H1 (cell line): ENCODE measurements at regions not wholly inside any gene's neighbourhood (a gene's known extent, or its start where the extent isn't known, plus 50 kb on each side); places are given as distances from the start of the nearest gene placed in this dataset.

ENCODE experiments used
- CTCF ChIA-PET: fragments of 300-600 bp; sonication (Branson Sonifier 250); formaldehyde crosslinking; loops from one replicate; lab custom pipeline; 2021; ENCODE audit not compliant: partially characterized antibody; lab: Charles Lee
- POLR2A ChIA-PET: fragments of 300-600 bp; sonication (Branson Sonifier 250); formaldehyde crosslinking; loops from one replicate; lab custom pipeline; 2021; ENCODE audit warnings: inconsistent platforms; ENCODE audit not compliant: partially characterized antibody; lab: Charles Lee
- DNase-seq, 2 experiments: peaks; one replicate each; pipeline versions ENCODE4 v3.0.0 to v3.0.0-alpha.2; 2010 to 2022; ENCODE audit warnings: low spot score in 2 of 2, low read depth in 1 of 2, mixed read lengths in 1 of 2
- FAIRE-seq: peaks from 2 replicates; lab custom pipeline; 2011; peaks lifted over from hg19 to GRCh38; lab: Jason Lieb, UNC
- H2AFZ ChIP-seq: 2 replicates; pipeline ENCODE4 v1.8.1; 2012; ENCODE audit warnings: low read length, inconsistent platforms
- H2AK5ac ChIP-seq: 2 replicates; pipeline ENCODE4 v1.6.1; 2013; ENCODE audit warnings: low read depth, low read length
- H2BK120ac ChIP-seq: replicated peaks from 2 replicates; pipeline ENCODE3; 2013; ENCODE audit warnings: low read depth, low read length, inconsistent platforms
- H2BK12ac ChIP-seq: 2 replicates; pipeline ENCODE4 v1.6.1; 2013; ENCODE audit warnings: low read depth, low read length
- H2BK15ac ChIP-seq: 2 replicates; pipeline ENCODE4 v1.6.1; 2013; ENCODE audit warnings: low read length
- H2BK20ac ChIP-seq: 2 replicates; pipeline ENCODE4 v1.6.1; 2013; ENCODE audit warnings: low read length
- H2BK5ac ChIP-seq: 2 replicates; pipeline ENCODE4 v1.6.1; 2013; ENCODE audit warnings: low read depth, low read length
- H3K14ac ChIP-seq: 2 replicates; pipeline ENCODE4 v1.6.1; 2013; ENCODE audit warnings: inconsistent platforms; ENCODE audit not compliant: insufficient read length
- H3K18ac ChIP-seq: 2 replicates; pipeline ENCODE4 v1.6.1; 2013; ENCODE audit warnings: low read length; ENCODE audit errors: extremely low read depth
- H3K23ac ChIP-seq: 2 replicates; pipeline ENCODE4 v1.6.1; 2013; ENCODE audit warnings: inconsistent platforms; ENCODE audit not compliant: insufficient read length
- H3K23me2 ChIP-seq: 2 replicates; pipeline ENCODE4 v1.6.1; 2013; ENCODE audit warnings: low read depth, low read length
- H3K27ac ChIP-seq: 2 replicates; pipeline ENCODE4 v1.6.1; 2011; ENCODE audit warnings: low read depth, low read length, inconsistent platforms
- H3K27me3 ChIP-seq, 4 experiments: replicated peaks in 1 of 4; 1 replicate in 1 of 4; 2 replicates in 3 of 4; pipeline versions ENCODE4 v1.6.1 to v1.8.1; 2011 to 2013; ENCODE audit warnings: low read length in 3 of 4, mild to moderate bottlenecking in 3 of 4, inconsistent platforms in 2 of 4, mixed read lengths in 2 of 4, moderate library complexity in 1 of 4; ENCODE audit not compliant: control insufficient read depth in 3 of 4, insufficient read depth in 3 of 4; ENCODE audit errors: extremely low read depth in 1 of 4
- H3K36me3 ChIP-seq, 4 experiments: 2 replicates each; pipeline versions ENCODE4 v1.6.1 to v1.8.1; 2011 to 2013; ENCODE audit warnings: mild to moderate bottlenecking in 4 of 4, low read length in 3 of 4, moderate library complexity in 2 of 4, control low read depth in 1 of 4, inconsistent platforms in 1 of 4; ENCODE audit not compliant: insufficient read depth in 4 of 4, control insufficient read depth in 2 of 4
- H3K4ac ChIP-seq: replicated peaks from 2 replicates; pipeline ENCODE3; 2013; ENCODE audit warnings: low read length, low read depth, mixed read lengths, inconsistent platforms; ENCODE audit not compliant: insufficient read length
- H3K4me1 ChIP-seq, 4 experiments: replicated peaks in 1 of 4; 1 replicate in 1 of 4; 2 replicates in 3 of 4; pipeline versions ENCODE4 v1.6.1 to v1.8.1; 2011 to 2013; ENCODE audit warnings: low read length in 3 of 4, inconsistent platforms in 2 of 4, mixed read lengths in 1 of 4; ENCODE audit not compliant: insufficient read depth in 4 of 4, control insufficient read depth in 3 of 4
- H3K4me2 ChIP-seq, 2 experiments: 2 replicates each; pipeline versions ENCODE4 v1.6.1 to v1.8.1; 2011 to 2013; ENCODE audit warnings: low read depth in 2 of 2, low read length in 2 of 2, control low read depth in 1 of 2, inconsistent platforms in 1 of 2, mild to moderate bottlenecking in 1 of 2; ENCODE audit not compliant: insufficient read depth in 1 of 2
- H3K4me3 ChIP-seq, 4 experiments: fragments of 200-600, 300-600 bp in 1 of 4; sonication (generic), shearing (Covaris generic), sonication (Bioruptor Twin) in 1 of 4; 2 replicates each; pipeline versions ENCODE4 v1.5.1 to v1.8.1; 2011 to 2016; ENCODE audit warnings: low read length in 4 of 4, low read depth in 3 of 4, control low read depth in 2 of 4, inconsistent platforms in 2 of 4, mild to moderate bottlenecking in 2 of 4, mixed read lengths in 1 of 4, moderate library complexity in 1 of 4; ENCODE audit not compliant: insufficient read depth in 2 of 4; ENCODE audit errors: extremely low read depth in 1 of 4
- H3K56ac ChIP-seq: replicated peaks from 2 replicates; pipeline ENCODE3; 2013; ENCODE audit warnings: low read depth, mild to moderate bottlenecking, mixed read lengths, low read length, inconsistent platforms; ENCODE audit not compliant: insufficient read length
- H3K79me1 ChIP-seq: 2 replicates; pipeline ENCODE4 v1.6.1; 2013; ENCODE audit warnings: low read depth, low read length, control low read depth
- H3K79me2 ChIP-seq, 2 experiments: 2 replicates each; pipeline versions ENCODE4 v1.6.1 to v1.8.1; 2012 to 2013; ENCODE audit warnings: low read length in 2 of 2, mild to moderate bottlenecking in 2 of 2, inconsistent platforms in 1 of 2; ENCODE audit not compliant: insufficient read depth in 2 of 2, control insufficient read depth in 1 of 2
- H3K9ac ChIP-seq, 4 experiments: replicated peaks in 1 of 4; 1 replicate in 1 of 4; 2 replicates in 3 of 4; pipeline versions ENCODE4 v1.6.1 to v1.8.1; 2011 to 2013; ENCODE audit warnings: low read depth in 3 of 4, low read length in 3 of 4, control low read depth in 2 of 4, mild to moderate bottlenecking in 2 of 4, moderate library complexity in 2 of 4, inconsistent platforms in 1 of 4; ENCODE audit errors: extremely low read depth in 1 of 4
- H3K9me3 ChIP-seq, 2 experiments: 2 replicates each; pipeline versions ENCODE4 v1.6.1 to v1.8.1; 2012 to 2013; ENCODE audit warnings: mild to moderate bottlenecking in 2 of 2, moderate library complexity in 2 of 2, control low read depth in 1 of 2, inconsistent platforms in 1 of 2, low read depth in 1 of 2, low read length in 1 of 2, mixed read lengths in 1 of 2; ENCODE audit not compliant: insufficient read depth in 2 of 2
- H4K20me1 ChIP-seq, 2 experiments: replicated peaks in 1 of 2; 2 replicates each; pipeline versions ENCODE3 to v1.8.1; 2011 to 2013; ENCODE audit warnings: inconsistent platforms in 2 of 2, low read length in 2 of 2, mild to moderate bottlenecking in 1 of 2; ENCODE audit not compliant: insufficient read depth in 2 of 2, control insufficient read depth in 1 of 2
- H4K5ac ChIP-seq: 2 replicates; pipeline ENCODE4 v1.6.1; 2013; ENCODE audit warnings: low read length, low read depth, mixed read lengths, inconsistent platforms; ENCODE audit not compliant: insufficient read length
- H4K8ac ChIP-seq: 2 replicates; pipeline ENCODE4 v1.8.0; 2013; ENCODE audit warnings: mild to moderate bottlenecking, moderate library complexity, low read length, inconsistent platforms; ENCODE audit not compliant: insufficient read depth; ENCODE audit errors: extremely low read depth
- H4K91ac ChIP-seq: replicated peaks from 2 replicates; pipeline ENCODE3; 2013; ENCODE audit warnings: low read length, mixed read lengths, inconsistent platforms; ENCODE audit not compliant: insufficient read length
- HDAC6 ChIP-seq: IDR thresholded peaks from one replicate; pipeline ENCODE4 v1.7.1; 2012; ENCODE audit warnings: low read depth, mild to moderate bottlenecking, inconsistent platforms, low read length, moderate library complexity
- WGBS, 2 experiments: shearing (Covaris generic) in 1 of 2; methylation state at CpG; one replicate each; pipeline versions ENCODE4 v1.1.6 to v1.1.7; 2013 to 2015; ENCODE audit warnings: low lambda C conversion rate in 2 of 2, mixed read lengths in 2 of 2, inconsistent platforms in 1 of 2, low coverage in 1 of 2, missing lambda C conversion rate in 1 of 2; ENCODE audit not compliant: insufficient replicate concordance in 2 of 2, insufficient coverage in 1 of 2, insufficient read length in 1 of 2; ENCODE audit errors: extremely low coverage in 1 of 2, missing lambda C conversion rate in 1 of 2; 5-methylcytosine and 5-hydroxymethylcytosine counted together

DNA sequence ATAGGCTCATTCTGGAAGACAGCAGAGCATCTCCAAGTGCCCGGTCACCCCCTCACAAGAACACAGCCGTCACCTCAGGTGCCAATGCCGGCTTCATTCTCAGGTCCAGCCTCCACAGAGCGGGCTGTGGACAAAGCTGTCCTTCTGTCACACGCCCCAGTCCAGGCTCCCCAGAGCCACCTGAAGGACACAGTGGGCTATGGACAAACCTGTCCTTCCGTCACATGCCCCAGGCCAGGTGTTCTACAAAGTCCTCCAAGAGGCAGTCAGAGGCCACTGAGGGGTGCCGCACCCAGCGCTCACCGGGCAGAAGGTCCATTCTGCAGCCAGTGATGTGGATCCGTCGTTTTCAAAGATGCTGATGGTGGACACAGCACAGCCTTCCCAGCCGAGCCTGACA, 173.2 kb upstream of the PPP2R2D start:
- peaks cover 4 to 6% of the 10 kb centered on the region in 2 experiments for H3K9me3 ChIP-seq
- H3K4me2 ChIP-seq = no peak overlapping the region
- no peaks in the 10 kb centered on the region for H3K79me2 ChIP-seq
- 0 out of 2 replicates have a peak overlapping the region, but pooled peaks have one; percentile 39 for H2AK5ac ChIP-seq
- H3K4me3 ChIP-seq = no peak overlapping the region
- no peak overlapping the region for H3K56ac ChIP-seq
- no peak overlapping the region for H3K4ac ChIP-seq
- H2BK20ac ChIP-seq = 0 out of 2 replicates have a peak overlapping the region, but pooled peaks have one; percentile 32
- no peaks in the 10 kb centered on the region for H3K23me2 ChIP-seq
- H2BK12ac ChIP-seq = peak overlapping the region; percentile 75; the same call in 1 of the 2 replicates
- no peak overlapping the region for H3K27ac ChIP-seq
- no peaks in the 10 kb centered on the region for H3K36me3 ChIP-seq
- H2BK120ac ChIP-seq = no peak overlapping the region
- no peak overlapping the region for H3K9ac ChIP-seq
- no peak overlapping the region for H4K5ac ChIP-seq
- H3K18ac ChIP-seq = no peak overlapping the region
- H4K8ac ChIP-seq = no peak overlapping the region
- WGBS, 2 experiments = 89% methylated on average over 12 of the region's 12 CpGs; no CpG with 5 or more reads in 1 of the 2 experiments
- POLR2A ChIA-PET = no interaction called here
- no peak for FAIRE-seq
- no peak overlapping the region for H2AFZ ChIP-seq
- peaks cover 0 to 25% (median 10%) of the 10 kb centered on the region in 4 experiments; a peak in 6 of 7 replicates for H3K4me1 ChIP-seq
- no peaks in the 10 kb centered on the region for H3K79me1 ChIP-seq
- TF ChIP-seq HDAC6 = no peak
- TF ChIP-seq, all 59 proteins: peak for 0
- no peak overlapping the region for H3K23ac ChIP-seq
- H3K27me3 ChIP-seq = peaks cover 0 to 13% (median 9%) of the 10 kb centered on the region in 4 experiments; a peak in 4 of 7 replicates
- H2BK15ac ChIP-seq = no peak overlapping the region; the same call in 1 of the 2 replicates
- no peak overlapping the region for H3K14ac ChIP-seq
- CTCF ChIA-PET = interaction anchor here (1.1 to 1.4 kb wide), 3 partner anchors 8 to 60 kb away, joined by 3 to 4 read pairs (median 3); no protein-coding TSS in a partner anchor
- no peak overlapping the region for H4K91ac ChIP-seq
- no peak for DNase-seq
- H2BK5ac ChIP-seq = no peak overlapping the region; the same call in 1 of the 2 replicates
- H4K20me1 ChIP-seq = no peaks in the 10 kb centered on the region
